RWPE1 (cell line): ENCODE measurements at regions not wholly inside any gene's neighbourhood (a gene's known extent, or its start where the extent isn't known, plus 50 kb on each side); places are given as distances from the start of the nearest gene placed in this dataset.
"Not testable (repeated sequence)": the region's sequence is repeated elsewhere in the genome, so short reads cannot be mapped to it uniquely, and the experiment has no call there.

Experiments
- CTCF ChIA-PET: fragments of 350-600 bp; sonication (Branson Sonifier 250); formaldehyde crosslinking; extraction: SDS; loops from one replicate; lab custom pipeline; 2021; lab: Yijun Ruan, JAX
- POLR2A ChIA-PET: fragments of 400-600 bp; formaldehyde crosslinking; extraction: SDS; loops from one replicate; lab custom pipeline; 2020; ENCODE audit warnings: antibody characterized with exemption; ENCODE audit not compliant: low non-redundant PET; lab: Yijun Ruan, JAX
- DNase-seq: peaks from one replicate; pipeline ENCODE4 v3.0.0; 2012; ENCODE audit warnings: low spot score
- H3K27ac ChIP-seq: fragments of 450-650 bp; 2 replicates; pipeline ENCODE4 v1.5.1; 2017
- TF ChIP-seq, protein P1 (sequence below): fragments of 450-650 bp; conservative IDR thresholded peaks from 2 replicates; pipeline ENCODE4 v1.5.1; 2017; ENCODE audit warnings: low read depth, mild to moderate bottlenecking

DNA sequence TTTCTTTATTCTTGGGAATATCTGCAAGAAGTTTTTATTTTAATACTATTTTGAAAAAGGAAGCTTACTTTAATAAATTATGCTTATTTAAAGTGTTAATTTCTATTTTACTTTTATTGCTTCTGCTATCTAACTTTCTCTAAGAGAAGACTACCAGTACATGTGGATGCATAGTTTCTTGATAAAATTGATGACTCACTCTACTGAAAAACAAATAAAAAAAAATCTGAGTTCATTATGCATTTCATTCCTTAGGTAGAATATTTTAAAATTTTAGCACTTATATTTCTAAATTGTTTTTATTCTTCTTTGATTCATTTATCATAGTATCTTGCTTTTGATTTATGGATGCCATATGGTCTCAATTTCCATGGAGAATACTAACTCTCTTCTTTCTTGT lies 217.9 kb downstream of the TAF11L14 start:
- DNase-seq: no peak
- ChIA-PET POLR2A (no interaction called here), CTCF (interaction anchor here (0.7 kb wide), 1 partner anchor 421 kb away, joined by 4 read pairs; no protein-coding TSS in a partner anchor)

DNA sequence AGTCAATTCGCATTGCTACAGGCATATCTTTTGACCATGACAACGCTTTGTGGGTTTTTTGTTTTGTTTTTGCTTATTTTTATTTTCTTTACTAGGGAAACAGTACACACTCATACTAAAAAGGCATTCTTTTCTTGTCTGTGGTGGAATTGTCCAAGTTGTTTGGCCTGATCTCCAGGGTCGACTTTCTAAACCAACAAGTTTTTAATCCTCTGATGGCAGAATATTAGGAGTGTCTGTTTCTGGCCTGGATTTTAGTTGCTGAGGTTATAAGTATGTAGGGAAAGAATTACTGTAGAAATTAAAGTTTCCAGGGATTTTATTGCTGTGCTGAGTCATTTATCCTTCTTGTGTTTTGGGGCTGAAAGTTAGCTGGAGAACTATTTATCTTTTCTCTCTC lies 218.5 kb downstream of the TAF11L14 start:
- POLR2A ChIA-PET: no interaction called here
- CTCF ChIA-PET: no interaction called here
- TF ChIP-seq, protein P1, sequence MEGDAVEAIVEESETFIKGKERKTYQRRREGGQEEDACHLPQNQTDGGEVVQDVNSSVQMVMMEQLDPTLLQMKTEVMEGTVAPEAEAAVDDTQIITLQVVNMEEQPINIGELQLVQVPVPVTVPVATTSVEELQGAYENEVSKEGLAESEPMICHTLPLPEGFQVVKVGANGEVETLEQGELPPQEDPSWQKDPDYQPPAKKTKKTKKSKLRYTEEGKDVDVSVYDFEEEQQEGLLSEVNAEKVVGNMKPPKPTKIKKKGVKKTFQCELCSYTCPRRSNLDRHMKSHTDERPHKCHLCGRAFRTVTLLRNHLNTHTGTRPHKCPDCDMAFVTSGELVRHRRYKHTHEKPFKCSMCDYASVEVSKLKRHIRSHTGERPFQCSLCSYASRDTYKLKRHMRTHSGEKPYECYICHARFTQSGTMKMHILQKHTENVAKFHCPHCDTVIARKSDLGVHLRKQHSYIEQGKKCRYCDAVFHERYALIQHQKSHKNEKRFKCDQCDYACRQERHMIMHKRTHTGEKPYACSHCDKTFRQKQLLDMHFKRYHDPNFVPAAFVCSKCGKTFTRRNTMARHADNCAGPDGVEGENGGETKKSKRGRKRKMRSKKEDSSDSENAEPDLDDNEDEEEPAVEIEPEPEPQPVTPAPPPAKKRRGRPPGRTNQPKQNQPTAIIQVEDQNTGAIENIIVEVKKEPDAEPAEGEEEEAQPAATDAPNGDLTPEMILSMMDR: no peak
- H3K27ac ChIP-seq: no peak overlapping the region
- DNase-seq: no peak

More for the DNA sequence above, 217.9 kb downstream of the TAF11L14 start:
- no peak overlapping the region for H3K27ac ChIP-seq
- TF ChIP-seq, protein P1: no peak

DNA sequence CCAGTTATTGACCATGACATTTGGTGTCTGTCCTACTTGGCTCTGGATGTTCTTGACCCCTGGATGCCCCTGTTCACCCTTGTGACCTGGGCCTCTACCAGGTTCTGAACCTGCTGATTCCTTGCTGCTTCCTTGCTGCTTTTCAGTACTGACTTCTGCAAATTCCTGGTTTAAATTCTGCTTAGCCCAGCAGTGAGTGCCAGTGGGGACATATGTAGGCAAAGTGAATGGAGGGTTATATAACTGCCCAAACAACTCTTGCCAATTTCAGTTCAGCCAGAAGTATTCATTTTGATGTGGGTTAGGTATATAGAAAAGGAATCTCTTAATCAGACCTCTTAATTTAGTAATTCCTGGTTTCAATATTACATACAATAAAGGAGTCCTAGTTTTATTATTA lies 220.6 kb downstream of the TAF11L14 start:
- CTCF ChIA-PET: no interaction called here

DNA sequence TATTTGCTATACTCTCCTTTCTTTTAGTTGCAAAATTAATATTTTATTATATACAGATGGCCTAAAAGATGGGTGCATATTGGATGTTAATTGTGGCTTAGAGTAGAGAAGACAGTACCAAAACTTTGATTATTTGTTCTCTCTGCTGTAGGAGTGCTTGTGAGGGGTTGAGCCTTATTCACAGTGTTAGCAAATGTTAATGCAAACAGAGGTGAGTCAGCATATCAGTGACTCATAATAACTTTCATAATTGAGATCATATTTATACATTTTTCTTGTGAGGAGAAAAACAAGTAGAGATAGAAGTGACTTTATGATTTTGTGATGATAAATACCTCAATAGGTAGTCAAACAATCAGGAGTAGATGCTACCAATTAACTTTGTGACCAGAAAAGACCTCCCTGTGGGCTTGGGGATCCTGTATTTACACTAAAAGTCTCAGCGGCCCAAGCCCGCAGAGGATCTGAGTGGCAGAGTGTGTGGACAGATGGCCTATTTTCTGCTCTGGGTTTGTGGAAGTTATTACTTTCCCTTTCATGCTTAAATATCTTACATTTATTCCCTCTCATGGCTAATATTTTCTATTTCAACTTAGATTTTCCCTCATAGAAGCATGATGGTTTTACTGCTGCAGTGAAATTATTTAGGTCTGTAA lies 226.5 kb downstream of the TAF11L14 start:
- DNase-seq: peak; percentile 37
- TF ChIP-seq, protein P1: no peak
- H3K27ac ChIP-seq: no peak overlapping the region
- ChIA-PET CTCF (no interaction called here), POLR2A (no interaction called here)

More for the DNA sequence above, 220.6 kb downstream of the TAF11L14 start:
- TF ChIP-seq, protein P1: no peak
- no peak overlapping the region for H3K27ac ChIP-seq
- POLR2A ChIA-PET: no interaction called here
- DNase-seq: no peak

DNA sequence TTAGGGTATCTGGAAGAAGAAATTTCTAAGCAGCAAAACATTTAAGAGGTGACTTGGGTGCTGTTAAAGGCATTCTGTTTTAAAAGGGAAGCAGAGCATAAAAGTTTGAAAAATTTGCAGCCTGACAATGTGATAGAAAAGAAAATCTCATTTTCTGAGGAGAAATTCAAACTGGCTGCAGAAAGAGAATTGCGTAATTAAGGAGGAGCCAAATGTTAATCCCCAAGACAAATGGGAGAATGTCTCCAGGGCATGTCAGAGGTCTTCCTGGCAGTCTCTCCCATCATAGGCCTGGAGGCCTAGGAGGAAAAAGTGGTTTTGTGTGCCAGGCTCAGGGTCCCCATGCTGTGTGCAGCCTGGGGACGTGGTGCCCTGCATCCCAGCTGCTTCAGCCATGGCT lies 230.6 kb downstream of the TAF11L14 start:
- POLR2A ChIA-PET, DNase-seq, H3K27ac ChIP-seq, CTCF ChIA-PET: not testable (repeated sequence)

DNA sequence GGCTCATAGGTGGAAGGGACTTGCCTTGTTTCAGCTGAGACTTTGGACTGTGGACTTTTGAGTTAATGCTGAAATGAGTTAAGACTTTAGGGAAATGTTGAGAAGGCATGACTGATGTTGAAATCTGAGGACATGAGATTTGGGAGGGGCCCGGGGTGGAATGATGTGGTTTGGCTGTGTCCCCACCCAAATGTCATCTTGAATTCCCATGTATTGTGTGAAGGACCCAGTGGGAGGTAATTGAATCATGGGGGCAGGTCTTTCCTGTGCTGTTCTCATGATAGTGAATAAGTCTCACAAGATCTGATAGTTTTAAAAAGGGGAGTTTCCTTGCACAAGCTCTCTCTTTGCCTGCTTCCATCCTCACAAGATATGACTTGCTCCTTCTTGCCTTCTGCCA lies 231.7 kb downstream of the TAF11L14 start:
- POLR2A ChIA-PET, H3K27ac ChIP-seq, CTCF ChIA-PET, DNase-seq: not testable (repeated sequence)

DNA sequence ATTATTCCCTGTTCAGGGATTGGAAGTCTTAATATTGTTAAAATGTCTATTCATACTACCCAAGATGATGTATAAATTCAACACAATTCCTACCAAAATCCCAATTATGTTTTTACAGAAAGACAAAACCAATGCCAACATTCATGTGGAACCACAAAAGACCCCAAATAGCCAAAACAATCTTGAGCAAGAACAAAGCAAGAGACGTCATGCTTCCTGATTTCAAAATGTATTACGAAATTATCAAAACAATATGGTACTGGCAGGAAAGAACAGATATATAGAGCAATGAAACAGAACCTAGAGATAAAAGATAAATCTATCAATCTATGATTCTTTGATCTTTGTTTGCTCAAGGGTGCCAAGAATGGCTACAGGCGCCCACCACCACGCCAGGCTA lies 237.9 kb downstream of the TAF11L14 start:
- POLR2A ChIA-PET: no interaction called here
- no peak overlapping the region for H3K27ac ChIP-seq
- DNase-seq: no peak
- TF ChIP-seq, protein P1: no peak
- CTCF ChIA-PET: no interaction called here
